ENCODE measurements at regions not wholly inside any gene's neighbourhood (a gene's known extent, or its start where the extent isn't known, plus 50 kb on each side); places are given as distances from the start of the nearest gene placed in this dataset.

GRCh38 chr4:169342906-169343564, 72.3 kb upstream of the SH3RF1 start:
- H2AK5ac ChIP-seq (ENCODE audit: insufficient read length, low read length), result no peak overlapping the region
- H3K27me3 Mint-ChIP-seq (ENCODE audit: low read depth), result no peaks in the 10 kb centered on the region
- H2BK5ac ChIP-seq (ENCODE audit: insufficient read length, low read length), result no peak overlapping the region
- H3K36me3 Mint-ChIP-seq (ENCODE audit: insufficient read depth in 1 of 3, low read depth in 3 of 3), result no peaks in the 10 kb centered on the region
- H4K20me1 ChIP-seq (ENCODE audit: control insufficient read depth, insufficient read depth, insufficient read length), result no peaks in the 10 kb centered on the region
- H4K8ac ChIP-seq (replicated peaks; ENCODE audit: insufficient read length, low read depth, low read length), result no peak overlapping the region
- H3K27ac ChIP-seq (ENCODE audit: insufficient read length, low read depth, low read length), result no peak overlapping the region
- no peak overlapping the region for H3K18ac ChIP-seq (ENCODE audit: insufficient read length, low read depth, low read length)
- H3K9ac ChIP-seq (ENCODE audit: extremely low read depth, insufficient read length, low read length), result no peak overlapping the region
- H2BK20ac ChIP-seq (ENCODE audit: low read depth, low read length, poor library complexity, severe bottlenecking), result no peak overlapping the region
- no peak overlapping the region for H2BK15ac ChIP-seq (ENCODE audit: low read depth, low read length)
- TF ChIP-seq CTCF (conservative IDR thresholded peaks at IDR 0.05), result no peak
- H3T11ph ChIP-seq (ENCODE audit: low read length), result no peak overlapping the region
- H3K9me3 Mint-ChIP-seq, result no peaks in the 10 kb centered on the region
- H3K27me3 ChIP-seq (ENCODE audit: insufficient read depth, low read length), result no peaks in the 10 kb centered on the region
- no peaks in the 10 kb centered on the region for H3K9me3 ChIP-seq (ENCODE audit: control insufficient read depth, low read depth, low read length)
- H3K27ac Mint-ChIP-seq, result no peak overlapping the region
- H3K4me1 Mint-ChIP-seq, result peaks cover 0 to 6% of the 10 kb centered on the region in 2 experiments; a peak in 2 of 4 replicates
- no peaks in the 10 kb centered on the region for H3K79me2 ChIP-seq (ENCODE audit: insufficient read depth, low read length)
- no peaks in the 10 kb centered on the region for H3K23me2 ChIP-seq (ENCODE audit: insufficient read length, low read depth, low read length, poor library complexity, severe bottlenecking)
- no peak overlapping the region for H3K4ac ChIP-seq (ENCODE audit: low read depth, low read length)
- H2BK12ac ChIP-seq (ENCODE audit: insufficient read length, low read depth, low read length), result no peak overlapping the region
- H3K14ac ChIP-seq (ENCODE audit: insufficient read depth, low read length), result no peak overlapping the region
- no peak overlapping the region for H4K5ac ChIP-seq (ENCODE audit: insufficient read length, low read depth, low read length)
- H4K91ac ChIP-seq (ENCODE audit: insufficient read length, low read depth, low read length), result no peak overlapping the region
- H3K4me2 ChIP-seq (ENCODE audit: insufficient read depth, insufficient read length, low read length), result no peak overlapping the region
- H3K56ac ChIP-seq (ENCODE audit: insufficient read length, low read depth, low read length), result no peak overlapping the region
- H3K4me3 Mint-ChIP-seq, result no peak overlapping the region
- H2BK120ac ChIP-seq (ENCODE audit: low read depth, low read length, poor library complexity, severe bottlenecking), result no peak overlapping the region
- H3K79me1 ChIP-seq (ENCODE audit: insufficient read depth, low read depth, low read length, poor library complexity, severe bottlenecking), result no peaks in the 10 kb centered on the region
- no peak for DNase-seq
- H2AFZ ChIP-seq (ENCODE audit: low read length), result no peak overlapping the region
- no peak overlapping the region for H3K23ac ChIP-seq (ENCODE audit: insufficient read length, low read depth, low read length)
- no peaks in the 10 kb centered on the region for H3K4me1 ChIP-seq (ENCODE audit: insufficient read depth, low read length)

All from H9 (cell line).